BE2C (cell line): ENCODE measurements at regions not wholly inside any gene's neighbourhood (a gene's known extent, or its start where the extent isn't known, plus 50 kb on each side); places are given as distances from the start of the nearest gene placed in this dataset.
"Not testable (repeated sequence)": the region's sequence is repeated elsewhere in the genome, so short reads cannot be mapped to it uniquely, and the experiment has no call there.

Experiments
- DNase-seq: peaks from one replicate; pipeline ENCODE4 v3.0.0-alpha.2; 2020
- H3K27me3 ChIP-seq: fragments of 250-450 bp; sonication (Bioruptor Pico); 2 replicates; pipeline ENCODE4 v1.5.1; 2020; ENCODE audit warnings: mild to moderate bottlenecking
- H3K36me3 ChIP-seq: fragments of 250-450 bp; sonication (Bioruptor Pico); 2 replicates; pipeline ENCODE4 v1.5.1; 2020; ENCODE audit warnings: mild to moderate bottlenecking
- H3K4me1 ChIP-seq: fragments of 250-450 bp; sonication (Bioruptor Pico); 2 replicates; pipeline ENCODE4 v1.5.1; 2020
- H3K4me3 ChIP-seq: 2 replicates; pipeline ENCODE4 v1.5.1; 2011; ENCODE audit warnings: low read depth, low read length
- H3K9me3 ChIP-seq: fragments of 250-450 bp; sonication (Bioruptor Pico); 2 replicates; pipeline ENCODE4 v1.5.1; 2020
- CTCF ChIP-seq: IDR thresholded peaks from 2 replicates; pipeline ENCODE4 v1.5.1; 2012; ENCODE audit warnings: mild to moderate bottlenecking, low read depth, low read length

GRCh38 chr2:236781933-236782816 is 212.6 kb downstream of the ACKR3 start:
- Histone ChIP-seq H3K4me3 (no peak overlapping the region), H3K9me3 (no peaks in the 10 kb centered on the region), H3K27me3 (peaks cover 2% of the 10 kb centered on the region; the same call in 1 of the 2 replicates), H3K36me3 (no peaks in the 10 kb centered on the region), H3K4me1 (no peaks in the 10 kb centered on the region)
- no peak for TF ChIP-seq CTCF
- no peak for DNase-seq

- Histone ChIP-seq H3K36me3 (no peaks in the 10 kb centered on the region), H3K4me3 (no peak overlapping the region), H3K9me3 (no peaks in the 10 kb centered on the region), H3K27me3 (peaks cover 2% of the 10 kb centered on the region; the same call in 1 of the 2 replicates), H3K4me1 (no peaks in the 10 kb centered on the region)
- DNase-seq, result no peak
- TF ChIP-seq CTCF, result no peak
These were observed 213.3 kb downstream of the ACKR3 start for GRCh38 chr2:236782938-236783337.

GRCh38 chr2:236783417-236784020 is 213.9 kb downstream of the ACKR3 start:
- Histone ChIP-seq H3K4me3 (no peak overlapping the region), H3K27me3 (peaks cover 2% of the 10 kb centered on the region; the same call in 1 of the 2 replicates), H3K36me3 (no peaks in the 10 kb centered on the region), H3K4me1 (no peaks in the 10 kb centered on the region), H3K9me3 (no peaks in the 10 kb centered on the region)
- no peak for TF ChIP-seq CTCF
- DNase-seq, result no peak

- no peak for TF ChIP-seq CTCF
- DNase-seq, result no peak
- Histone ChIP-seq H3K27me3 (peaks cover 12% of the 10 kb centered on the region), H3K36me3 (no peaks in the 10 kb centered on the region), H3K4me3 (no peak overlapping the region), H3K4me1 (no peaks in the 10 kb centered on the region), H3K9me3 (no peaks in the 10 kb centered on the region)
These were observed 216.0 kb downstream of the ACKR3 start for GRCh38 chr2:236785611-236786057.

GRCh38 chr2:236786751-236787150 is 217.1 kb downstream of the ACKR3 start:
- Histone ChIP-seq H3K4me3 (no peak overlapping the region), H3K27me3 (peaks cover 23% of the 10 kb centered on the region)

GRCh38 chr2:236787376-236787775 is 217.8 kb downstream of the ACKR3 start:
- not testable (repeated sequence) for H3K4me3 ChIP-seq, DNase-seq, H3K4me1 ChIP-seq, H3K9me3 ChIP-seq, H3K36me3 ChIP-seq
- H3K27me3 ChIP-seq, result peaks cover 26% of the 10 kb centered on the region

More at GRCh38 chr2:236786751-236787150, 217.1 kb downstream of the ACKR3 start:
- Histone ChIP-seq H3K4me1 (no peaks in the 10 kb centered on the region), H3K36me3 (no peaks in the 10 kb centered on the region), H3K9me3 (no peaks in the 10 kb centered on the region)
- DNase-seq, result no peak
- no peak for TF ChIP-seq CTCF
